ENCODE measurements at regions not wholly inside any gene's neighbourhood (a gene's known extent, or its start where the extent isn't known, plus 50 kb on each side); places are given as distances from the start of the nearest gene placed in this dataset.
"Not testable (repeated sequence)": the region's sequence is repeated elsewhere in the genome, so short reads cannot be mapped to it uniquely, and the experiment has no call there.

- DNase-seq (ENCODE audit: low read depth in 1 of 2, low spot score in 1 of 2); FAIRE-seq; H3K4me1 ChIP-seq; H3K4me2 ChIP-seq; POLR2A ChIA-PET; H3K27ac ChIP-seq; H3K4me3 ChIP-seq; ATAC-seq: not testable (repeated sequence)
- CTCF ChIA-PET: interaction anchor here (0.6 to 1.0 kb wide), 2 partner anchors 19 to 680 kb away, joined by 3 to 5 read pairs; no protein-coding TSS in a partner anchor
- WGBS (ENCODE audit: missing lambda C conversion rate): 0% methylated on average over 1 of the region's 2 CpGs
- peaks cover 25% of the 10 kb centered on the region for H3K9me3 ChIP-seq
Measured at GRCh38 chr19:28310829-28311228, 902.1 kb downstream of the UQCRFS1 start.

GRCh38 chr19:28309070-28309469 is 903.9 kb downstream of the UQCRFS1 start:
- ChIA-PET CTCF (interaction anchor here (1.4 kb wide), 1 partner anchor 16 kb away, joined by 3 read pairs; no protein-coding TSS in a partner anchor), POLR2A (no interaction called here)
- Histone ChIP-seq H3K4me2 (no peak overlapping the region), H3K9me3 (peaks cover 23% of the 10 kb centered on the region), H3K4me3 (no peak overlapping the region), H3K4me1 (no peaks in the 10 kb centered on the region), H3K27ac (no peak overlapping the region)
- FAIRE-seq (no peak), ATAC-seq (no peak), DNase-seq (ENCODE audit: low read depth in 1 of 2, low spot score in 1 of 2) (no peak)
- 0% methylated on average over 5 of the region's 5 CpGs for WGBS (ENCODE audit: missing lambda C conversion rate)
- TF ChIP-seq RNF2 (IDR thresholded peaks at IDR 0.05; ENCODE audit: borderline replicate concordance, low read depth): no peak
- no peak for TF ChIP-seq FOSB (CRISPR knock-in tag; IDR thresholded peaks at IDR 0.05)
- TF ChIP-seq HES2 (IDR thresholded peaks at IDR 0.05): no peak
- TF ChIP-seq BCL3 (IDR thresholded peaks at IDR 0.05): no peak
- no peak for TF ChIP-seq HOXB5 (CRISPR knock-in tag; IDR thresholded peaks at IDR 0.05)
- no peak for TF ChIP-seq BHLHE40 (IDR thresholded peaks at IDR 0.05; ENCODE audit: low read depth, low read length)
- TF ChIP-seq EHF (CRISPR knock-in tag; IDR thresholded peaks at IDR 0.05): no peak
- TF ChIP-seq RAD21 (conservative IDR thresholded peaks at IDR 0.05 in 1 of 2, IDR thresholded peaks at IDR 0.05 in 1 of 2): no peak

- ChIA-PET CTCF (interaction anchor here (1.1 to 1.4 kb wide), 2 partner anchors 10 to 15 kb away, joined by 3 to 4 read pairs; no protein-coding TSS in a partner anchor), POLR2A (no interaction called here)
- WGBS (ENCODE audit: missing lambda C conversion rate): 4% methylated on average over 1 of the region's 1 CpG
- no peak overlapping the region for H3K4me2 ChIP-seq
- peaks cover 29% of the 10 kb centered on the region for H3K9me3 ChIP-seq
- TF ChIP-seq ELK1 (IDR thresholded peaks at IDR 0.05; ENCODE audit: low read depth, low read length) (no peak), ESRRA (IDR thresholded peaks at IDR 0.05; ENCODE audit: borderline replicate concordance, low read length) (no peak), ZFP36 (IDR thresholded peaks at IDR 0.05; ENCODE audit: borderline replicate concordance, partially characterized antibody) (no peak), CHD2 (IDR thresholded peaks at IDR 0.05; ENCODE audit: low read length, partially characterized antibody) (no peak), FOXS1 (CRISPR knock-in tag; IDR thresholded peaks at IDR 0.05) (no peak), CHD4 (IDR thresholded peaks at IDR 0.05; ENCODE audit: borderline replicate concordance) (no peak), EP300 (IDR thresholded peaks at IDR 0.05) (no peak), ZNF302 (CRISPR knock-in tag; IDR thresholded peaks at IDR 0.05) (no peak), E2F6 (IDR thresholded peaks at IDR 0.05; ENCODE audit: borderline replicate concordance, low read depth) (no peak), MYC (IDR thresholded peaks at IDR 0.05; ENCODE audit: borderline replicate concordance, low read length) (no peak), HEYL (CRISPR knock-in tag; IDR thresholded peaks at IDR 0.05) (no peak), ATOH8 (CRISPR knock-in tag; IDR thresholded peaks at IDR 0.05; ENCODE audit: low read depth) (no peak), HOXA7 (CRISPR knock-in tag; IDR thresholded peaks at IDR 0.05) (no peak), MAX (IDR thresholded peaks at IDR 0.05) (no peak)
- H3K4me3 ChIP-seq: no peak overlapping the region
- H3K4me1 ChIP-seq: no peaks in the 10 kb centered on the region
- DNase-seq (ENCODE audit: low read depth in 1 of 2, low spot score in 1 of 2) (no peak), ATAC-seq (no peak), FAIRE-seq (no peak)
- no peak overlapping the region for H3K27ac ChIP-seq
Measured at GRCh38 chr19:28307963-28308362, 905.0 kb downstream of the UQCRFS1 start.

Data from A549 (cell line).